ENCODE measurements at regions not wholly inside any gene's neighbourhood (a gene's known extent, or its start where the extent isn't known, plus 50 kb on each side); places are given as distances from the start of the nearest gene placed in this dataset.
"Not testable (repeated sequence)": the region's sequence is repeated elsewhere in the genome, so short reads cannot be mapped to it uniquely, and the experiment has no call there.

DNA sequence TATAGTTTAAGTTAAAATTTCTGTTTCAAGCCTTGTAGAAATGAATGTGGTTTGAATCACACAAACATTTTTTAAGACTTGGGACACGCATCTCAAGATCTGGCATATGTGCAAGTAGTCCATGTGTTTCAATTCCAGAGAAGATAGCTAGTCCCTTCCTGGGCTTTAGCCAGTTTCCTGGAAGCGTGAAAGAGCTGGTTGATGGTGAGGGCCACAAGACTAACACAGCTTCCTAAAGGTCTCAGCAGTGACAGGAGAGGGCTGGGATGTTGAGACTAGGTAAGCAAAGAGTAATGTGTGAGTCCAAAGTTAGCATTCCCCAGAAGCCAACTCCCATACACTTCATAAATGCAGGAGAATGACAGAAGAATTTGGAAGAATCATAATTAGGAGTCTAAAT, 111.9 kb upstream of the MAP2 start:
- Mint-ChIP-seq H3K4me3 (no peak overlapping the region), H3K4me1 (peaks cover 20 to 28% of the 10 kb centered on the region in 2 experiments), H3K9me3 (no peaks in the 10 kb centered on the region), H3K36me3 (ENCODE audit: insufficient read depth in 1 of 3, low read depth in 3 of 3) (peaks cover 22 to 34% (median 30%) of the 10 kb centered on the region in 3 experiments), H3K27me3 (ENCODE audit: low read depth) (no peaks in the 10 kb centered on the region), H3K27ac (peak overlapping the region in 2 of 3 experiments; percentile 64 to 69; a peak in 2 of 7 replicates)
- H3K14ac ChIP-seq (ENCODE audit: insufficient read depth, low read length), result no peak overlapping the region
- no peaks in the 10 kb centered on the region for H3K27me3 ChIP-seq (ENCODE audit: insufficient read depth, low read length)
- WGBS (ENCODE audit: extremely low coverage, insufficient read length, low lambda C conversion rate), result no CpG with 5 or more reads among the region's 2 CpGs
- H4K91ac ChIP-seq (ENCODE audit: insufficient read length, low read depth, low read length), result no peak overlapping the region
- H3K79me1 ChIP-seq (ENCODE audit: insufficient read depth, low read depth, low read length, poor library complexity, severe bottlenecking), result no peaks in the 10 kb centered on the region
- H3K18ac ChIP-seq (ENCODE audit: insufficient read length, low read depth, low read length), result no peak overlapping the region
- H2BK15ac ChIP-seq (ENCODE audit: low read depth, low read length), result no peak overlapping the region
- DNase-seq, result no peak
- no peak overlapping the region for H2BK120ac ChIP-seq (ENCODE audit: low read depth, low read length, poor library complexity, severe bottlenecking)
- no peak overlapping the region for H3K4me2 ChIP-seq (ENCODE audit: insufficient read depth, insufficient read length, low read length)
- no peaks in the 10 kb centered on the region for H3K9me3 ChIP-seq (ENCODE audit: control insufficient read depth, low read depth, low read length)
- no peak overlapping the region for H2BK20ac ChIP-seq (ENCODE audit: low read depth, low read length, poor library complexity, severe bottlenecking)
- no peaks in the 10 kb centered on the region for H3K23me2 ChIP-seq (ENCODE audit: insufficient read length, low read depth, low read length, poor library complexity, severe bottlenecking)
- no peak overlapping the region for H3K23ac ChIP-seq (ENCODE audit: insufficient read length, low read depth, low read length)
- H3K56ac ChIP-seq (ENCODE audit: insufficient read length, low read depth, low read length), result no peak overlapping the region
- no peak overlapping the region for H3T11ph ChIP-seq (ENCODE audit: low read length)
- H3K4me1 ChIP-seq (ENCODE audit: insufficient read depth, low read length), result no peaks in the 10 kb centered on the region; the same call in 1 of the 2 replicates
- H2AK5ac ChIP-seq (ENCODE audit: insufficient read length, low read length), result no peak overlapping the region
- no peaks in the 10 kb centered on the region for H4K20me1 ChIP-seq (ENCODE audit: control insufficient read depth, insufficient read depth, insufficient read length)
- no peak overlapping the region for H2AFZ ChIP-seq (ENCODE audit: low read length)
- H3K79me2 ChIP-seq (ENCODE audit: insufficient read depth, low read length), result 0 out of 2 replicates have a peak, but pooled peaks cover 1% of the 10 kb centered on the region
- H4K5ac ChIP-seq (ENCODE audit: insufficient read length, low read depth, low read length), result no peak overlapping the region
- TF ChIP-seq, protein P1, sequence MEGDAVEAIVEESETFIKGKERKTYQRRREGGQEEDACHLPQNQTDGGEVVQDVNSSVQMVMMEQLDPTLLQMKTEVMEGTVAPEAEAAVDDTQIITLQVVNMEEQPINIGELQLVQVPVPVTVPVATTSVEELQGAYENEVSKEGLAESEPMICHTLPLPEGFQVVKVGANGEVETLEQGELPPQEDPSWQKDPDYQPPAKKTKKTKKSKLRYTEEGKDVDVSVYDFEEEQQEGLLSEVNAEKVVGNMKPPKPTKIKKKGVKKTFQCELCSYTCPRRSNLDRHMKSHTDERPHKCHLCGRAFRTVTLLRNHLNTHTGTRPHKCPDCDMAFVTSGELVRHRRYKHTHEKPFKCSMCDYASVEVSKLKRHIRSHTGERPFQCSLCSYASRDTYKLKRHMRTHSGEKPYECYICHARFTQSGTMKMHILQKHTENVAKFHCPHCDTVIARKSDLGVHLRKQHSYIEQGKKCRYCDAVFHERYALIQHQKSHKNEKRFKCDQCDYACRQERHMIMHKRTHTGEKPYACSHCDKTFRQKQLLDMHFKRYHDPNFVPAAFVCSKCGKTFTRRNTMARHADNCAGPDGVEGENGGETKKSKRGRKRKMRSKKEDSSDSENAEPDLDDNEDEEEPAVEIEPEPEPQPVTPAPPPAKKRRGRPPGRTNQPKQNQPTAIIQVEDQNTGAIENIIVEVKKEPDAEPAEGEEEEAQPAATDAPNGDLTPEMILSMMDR (conservative IDR thresholded peaks at IDR 0.05), result no peak
- H3K4ac ChIP-seq (ENCODE audit: low read depth, low read length), result no peak overlapping the region
- H2BK5ac ChIP-seq (ENCODE audit: insufficient read length, low read length), result no peak overlapping the region
- no peak overlapping the region for H3K27ac ChIP-seq (ENCODE audit: insufficient read length, low read depth, low read length)
- no peak overlapping the region for H2BK12ac ChIP-seq (ENCODE audit: insufficient read length, low read depth, low read length)
- no peak overlapping the region for H3K9ac ChIP-seq (ENCODE audit: extremely low read depth, insufficient read length, low read length)
- no peak overlapping the region for H4K8ac ChIP-seq (replicated peaks; ENCODE audit: insufficient read length, low read depth, low read length)

- not testable (repeated sequence) for H3K27me3 Mint-ChIP-seq (ENCODE audit: low read depth); H2AK5ac ChIP-seq (ENCODE audit: insufficient read length, low read length); H3K14ac ChIP-seq (ENCODE audit: insufficient read depth, low read length); H3K23ac ChIP-seq (ENCODE audit: insufficient read length, low read depth, low read length); H3K9me3 ChIP-seq (ENCODE audit: control insufficient read depth, low read depth, low read length); H2AFZ ChIP-seq (ENCODE audit: low read length); H3K4ac ChIP-seq (ENCODE audit: low read depth, low read length); H2BK20ac ChIP-seq (ENCODE audit: low read depth, low read length, poor library complexity, severe bottlenecking); H3K23me2 ChIP-seq (ENCODE audit: insufficient read length, low read depth, low read length, poor library complexity, severe bottlenecking); H4K20me1 ChIP-seq (ENCODE audit: control insufficient read depth, insufficient read depth, insufficient read length); H3K27ac Mint-ChIP-seq; H3K9me3 Mint-ChIP-seq; H3K27me3 ChIP-seq (ENCODE audit: insufficient read depth, low read length); H4K91ac ChIP-seq (ENCODE audit: insufficient read length, low read depth, low read length); H2BK15ac ChIP-seq (ENCODE audit: low read depth, low read length); H3T11ph ChIP-seq (ENCODE audit: low read length); H2BK120ac ChIP-seq (ENCODE audit: low read depth, low read length, poor library complexity, severe bottlenecking); H4K5ac ChIP-seq (ENCODE audit: insufficient read length, low read depth, low read length); DNase-seq; H3K79me2 ChIP-seq (ENCODE audit: insufficient read depth, low read length); H2BK12ac ChIP-seq (ENCODE audit: insufficient read length, low read depth, low read length); H3K27ac ChIP-seq (ENCODE audit: insufficient read length, low read depth, low read length); H2BK5ac ChIP-seq (ENCODE audit: insufficient read length, low read length); H3K9ac ChIP-seq (ENCODE audit: extremely low read depth, insufficient read length, low read length); H3K79me1 ChIP-seq (ENCODE audit: insufficient read depth, low read depth, low read length, poor library complexity, severe bottlenecking); H3K18ac ChIP-seq (ENCODE audit: insufficient read length, low read depth, low read length); H3K56ac ChIP-seq (ENCODE audit: insufficient read length, low read depth, low read length); H3K4me3 Mint-ChIP-seq; H3K4me2 ChIP-seq (ENCODE audit: insufficient read depth, insufficient read length, low read length); H4K8ac ChIP-seq (replicated peaks; ENCODE audit: insufficient read length, low read depth, low read length); H3K4me1 ChIP-seq (ENCODE audit: insufficient read depth, low read length)
- H3K36me3 Mint-ChIP-seq (ENCODE audit: insufficient read depth in 1 of 3, low read depth in 3 of 3), result peaks cover 22 to 32% (median 30%) of the 10 kb centered on the region in 3 experiments
- no CpG with 5 or more reads among the region's 1 CpG for WGBS (ENCODE audit: extremely low coverage, insufficient read length, low lambda C conversion rate)
- H3K4me1 Mint-ChIP-seq, result peaks cover 19 to 28% of the 10 kb centered on the region in 2 experiments
Measured at GRCh38 chr2:209312450-209312849, 111.4 kb upstream of the MAP2 start.

All from H9 (cell line).